HG02678 (cell line): ENCODE measurements at regions not wholly inside any gene's neighbourhood (a gene's known extent, or its start where the extent isn't known, plus 50 kb on each side); places are given as distances from the start of the nearest gene placed in this dataset.
"Not testable (repeated sequence)": the region's sequence is repeated elsewhere in the genome, so short reads cannot be mapped to it uniquely, and the experiment has no call there.

Experiments
- ATAC-seq: cut with Tn5 transposase; IDR thresholded peaks from one replicate; pipeline ENCODE4 v1.9.1; 2021; ENCODE audit warnings: mild to moderate bottlenecking, moderate library complexity; ENCODE audit not compliant: unreplicated experiment

DNA sequence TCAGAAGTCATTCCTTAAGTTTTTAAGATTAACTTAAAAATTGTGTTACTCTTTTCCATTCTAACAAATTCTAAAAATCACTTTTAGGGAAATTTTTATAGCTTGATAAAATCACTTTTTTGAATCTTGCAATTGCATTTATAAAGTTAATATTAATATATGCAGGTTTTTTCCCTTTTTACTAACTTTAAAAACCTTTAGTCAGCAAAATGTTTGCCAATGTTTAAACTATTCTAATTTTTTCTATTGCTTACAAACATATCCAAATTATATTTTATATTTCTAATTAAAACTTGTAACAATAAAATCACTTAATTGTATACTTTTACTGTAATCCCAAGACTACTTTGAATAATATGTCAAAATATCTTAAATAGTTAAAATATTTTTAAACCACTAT lies 839.4 kb downstream of the TBL1XR1 start:
- ATAC-seq: no peak

DNA sequence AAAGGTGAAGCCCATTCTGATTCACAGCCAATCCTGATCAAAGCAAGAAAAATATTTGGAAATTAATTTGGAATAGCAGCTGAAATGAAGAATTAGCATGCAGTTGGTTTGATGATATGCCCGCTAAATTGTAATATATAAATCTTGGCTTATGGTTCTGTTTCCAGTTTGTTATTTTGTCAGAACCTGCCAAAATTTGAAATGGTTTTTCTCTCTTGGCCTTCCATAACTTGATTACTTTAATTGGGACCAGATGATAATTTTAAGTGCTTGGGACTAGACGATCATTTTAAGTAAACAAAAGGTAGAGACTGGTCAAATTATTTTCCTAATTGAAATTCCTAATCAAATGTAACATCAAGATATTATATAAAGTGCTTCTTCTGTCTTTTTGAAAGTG lies 842.4 kb downstream of the TBL1XR1 start:
- no peak for ATAC-seq

GRCh38 chr3:176352716-176353334 lies 844.5 kb downstream of the TBL1XR1 start:
- no peak for ATAC-seq

GRCh38 chr3:176351408-176351807 lies 845.9 kb downstream of the TBL1XR1 start:
- no peak for ATAC-seq

GRCh38 chr3:176349706-176350105 lies 847.6 kb downstream of the TBL1XR1 start:
- ATAC-seq: no peak

GRCh38 chr3:176347424-176348146 lies 849.7 kb downstream of the TBL1XR1 start:
- no peak for ATAC-seq

GRCh38 chr3:176341963-176342362 lies 855.3 kb downstream of the TBL1XR1 start:
- no peak for ATAC-seq

DNA sequence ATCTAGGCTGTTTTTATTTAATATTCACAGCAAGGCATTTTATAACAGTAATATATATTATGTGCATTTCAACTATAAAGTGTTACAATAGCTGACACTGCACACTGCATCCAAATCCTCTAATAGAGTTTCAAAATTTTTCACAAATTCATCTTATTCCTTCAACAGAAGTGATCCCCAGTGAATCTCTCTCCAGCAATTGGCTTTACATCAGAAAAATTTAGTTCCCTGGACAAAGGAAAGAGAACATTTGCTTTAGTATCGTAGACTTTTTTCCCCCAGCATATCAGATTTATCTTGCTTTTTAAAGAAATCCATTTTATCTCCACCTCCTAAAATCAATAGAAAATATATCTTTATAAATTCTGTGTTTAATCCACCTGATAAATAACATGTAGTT lies 868.6 kb downstream of the TBL1XR1 start:
- no peak for ATAC-seq

GRCh38 chr3:176328198-176328597 lies 869.1 kb downstream of the TBL1XR1 start:
- no peak for ATAC-seq

- not testable (repeated sequence) for ATAC-seq
Observed at GRCh38 chr3:176326894-176327490, 870.3 kb downstream of the TBL1XR1 start.

DNA sequence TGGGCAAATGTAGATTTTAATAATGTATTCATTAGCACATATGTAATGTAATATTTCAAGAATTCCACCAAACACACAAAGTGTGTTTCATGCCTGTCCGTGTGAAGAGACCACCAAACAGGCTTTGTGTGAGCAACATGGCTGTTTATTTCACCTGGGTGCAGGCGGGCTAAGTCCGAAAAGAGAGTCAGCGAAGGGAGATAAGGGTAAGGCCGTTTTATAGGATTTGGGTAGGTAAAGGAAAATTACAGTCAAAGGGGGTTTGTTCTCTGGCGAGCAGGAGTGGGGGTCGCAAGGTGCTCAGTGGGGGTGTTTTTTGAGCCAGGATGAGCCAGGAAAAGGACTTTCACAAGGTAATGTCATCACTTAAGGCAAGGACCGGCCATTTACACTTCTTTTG lies 875.8 kb downstream of the TBL1XR1 start:
- ATAC-seq: not testable (repeated sequence)

GRCh38 chr3:176321099-176321498 lies 876.2 kb downstream of the TBL1XR1 start:
- ATAC-seq: no peak

DNA sequence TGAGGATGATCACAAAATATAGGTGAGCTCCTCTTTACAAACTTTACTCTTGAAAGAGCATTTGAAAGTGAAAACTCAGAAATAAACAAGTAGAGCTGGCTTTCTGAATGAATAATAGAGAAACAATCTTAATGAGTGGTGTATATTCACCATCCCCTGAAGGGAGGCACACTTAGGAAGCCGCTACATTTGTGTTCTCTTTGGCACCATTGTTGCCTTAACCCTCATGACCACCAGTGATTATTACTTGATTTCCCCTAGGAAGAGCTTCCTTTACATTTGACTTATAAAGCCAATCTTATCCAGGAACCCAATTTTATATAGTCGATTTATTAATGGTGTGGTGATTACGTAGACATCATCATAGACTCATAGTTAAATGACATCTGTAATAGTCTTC lies 883.9 kb downstream of the TBL1XR1 start:
- ATAC-seq: no peak

DNA sequence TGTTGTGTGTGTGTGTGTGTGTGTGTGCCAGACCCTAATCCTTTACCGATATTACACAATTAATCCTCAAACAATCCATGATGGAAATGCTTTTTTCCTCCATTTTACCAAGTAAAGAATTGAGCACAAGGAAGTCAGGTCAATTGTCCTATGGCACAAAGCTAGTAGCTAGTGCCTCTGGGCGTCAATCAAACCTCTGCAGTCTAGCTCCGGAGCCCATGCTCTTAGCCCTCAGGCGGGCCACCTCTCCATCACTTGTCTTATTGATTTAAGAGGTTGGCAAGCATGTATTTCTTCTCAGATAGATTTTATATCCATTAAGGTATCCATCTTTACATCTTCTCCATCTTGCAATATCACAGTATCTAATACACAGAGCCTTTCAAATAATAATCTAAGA lies 886.6 kb downstream of the TBL1XR1 start:
- no peak for ATAC-seq

DNA sequence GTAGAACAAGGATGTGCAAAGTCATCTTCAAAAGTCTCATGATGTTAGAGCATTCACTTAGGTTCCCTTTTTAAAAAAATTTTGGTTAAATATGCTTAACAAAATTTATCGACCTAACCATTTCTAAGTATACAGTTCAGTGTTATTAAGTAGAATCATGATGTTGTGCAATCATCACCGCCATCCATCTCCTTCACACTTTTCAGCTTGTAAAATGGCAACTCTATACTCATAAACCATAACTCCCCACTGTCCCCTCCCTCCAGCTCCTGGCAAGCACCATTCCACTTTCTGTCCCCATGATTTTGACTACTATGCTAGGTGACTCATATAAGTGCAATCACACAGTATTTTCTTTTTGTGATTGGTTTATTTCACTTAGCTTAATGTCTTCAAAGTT lies 895.0 kb downstream of the TBL1XR1 start:
- ATAC-seq: no peak

DNA sequence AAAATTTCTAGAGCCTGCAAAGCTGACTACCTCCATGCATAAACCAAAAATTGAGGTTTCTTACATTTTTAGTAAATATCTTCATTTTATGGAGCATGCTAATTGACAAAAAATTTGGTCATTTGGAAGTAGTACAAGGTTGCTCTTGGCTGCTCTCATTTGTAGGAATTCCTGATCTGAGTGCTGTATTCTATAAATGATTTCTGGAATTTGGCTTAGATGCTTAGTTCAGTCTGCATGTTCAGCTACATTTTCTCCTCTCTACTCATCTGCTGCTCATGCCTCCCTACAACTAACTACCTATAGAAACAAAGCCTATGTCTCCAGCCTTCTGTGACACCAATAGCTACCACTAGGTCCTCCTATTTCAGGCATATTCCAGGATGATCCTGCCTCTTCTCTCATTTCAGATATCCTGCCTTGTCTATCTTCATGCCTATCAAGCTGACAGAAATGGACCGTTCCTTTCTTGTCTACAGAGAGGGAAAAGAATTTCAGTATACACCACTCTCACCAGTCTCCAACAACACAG lies 901.1 kb downstream of the TBL1XR1 start:
- ATAC-seq: no peak

DNA sequence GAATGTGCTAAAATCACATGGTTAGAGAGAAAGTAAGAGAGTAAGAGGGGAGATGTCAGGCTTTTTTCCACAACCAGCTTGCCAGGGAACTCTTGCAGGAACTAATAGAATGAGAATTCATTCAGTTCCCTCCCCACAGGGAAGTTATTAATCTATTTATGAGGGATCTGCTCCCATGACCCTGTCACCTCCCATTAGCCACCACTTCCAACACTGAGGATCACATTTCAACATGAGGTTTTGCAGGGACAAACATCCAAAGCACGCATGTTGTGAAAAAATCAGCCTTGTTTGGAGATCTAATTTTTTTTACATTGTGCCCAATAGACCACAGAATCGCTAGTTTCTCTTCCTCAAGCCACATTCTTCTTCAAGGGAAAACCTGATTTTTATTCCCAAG lies 904.0 kb downstream of the TBL1XR1 start:
- ATAC-seq: no peak

GRCh38 chr3:176286476-176287085 lies 910.7 kb downstream of the TBL1XR1 start:
- no peak for ATAC-seq

- ATAC-seq: no peak
Observed at GRCh38 chr3:176275538-176275937, 921.7 kb downstream of the TBL1XR1 start.

GRCh38 chr3:176275113-176275512 lies 922.2 kb downstream of the TBL1XR1 start:
- ATAC-seq: no peak

DNA sequence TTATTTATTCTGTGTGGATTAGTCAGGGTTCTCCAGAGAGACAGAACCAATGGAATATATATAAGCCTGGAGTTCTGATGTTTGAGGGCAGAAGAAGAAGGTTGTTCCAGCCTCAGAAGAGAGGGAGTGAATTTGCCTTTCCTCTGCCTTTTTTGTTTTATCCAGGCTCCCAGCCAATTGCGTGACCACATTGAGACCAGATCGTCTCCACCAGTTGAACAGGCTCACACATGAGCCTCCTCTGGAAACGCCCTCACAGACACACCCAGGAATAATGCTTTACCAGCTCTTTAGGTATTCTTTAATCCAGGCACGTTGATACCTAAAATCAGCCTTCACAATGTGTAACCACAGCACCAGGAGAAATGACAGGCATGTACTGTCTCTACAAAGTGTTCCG lies 923.1 kb downstream of the TBL1XR1 start:
- ATAC-seq: no peak

- ATAC-seq: no peak
Observed at GRCh38 chr3:176262071-176262470, 935.2 kb downstream of the TBL1XR1 start.
